A549 (cell line): ENCODE measurements at regions not wholly inside any gene's neighbourhood (a gene's known extent, or its start where the extent isn't known, plus 50 kb on each side); places are given as distances from the start of the nearest gene placed in this dataset.
A peak's percentile ranks its signal among the peaks of the same experiment; 100 is the strongest.

Source experiments
- ATAC-seq, 2 experiments: fragments of 200-7000 bp in 1 of 2; fragments of >200 bp in 1 of 2; cut with Nextera tagmentation in 1 of 2; cut with Tn5 transposase in 1 of 2; 3 replicates each; pipeline versions ENCODE4 v1.8.0 to v1.9.1; 2018 to 2020; ENCODE audit warnings: mild to moderate bottlenecking in 1 of 2, moderate library complexity in 1 of 2
- CTCF ChIA-PET: fragments of 300-600 bp; sonication (Branson Sonifier 250); formaldehyde crosslinking; extraction: SDS; loops from one replicate; lab custom pipeline; 2021; ENCODE audit warnings: antibody characterized with exemption, inconsistent platforms; lab: Yijun Ruan, JAX
- POLR2A ChIA-PET: fragments of 350-600 bp; formaldehyde crosslinking; extraction: SDS; loops from one replicate; lab custom pipeline; 2021; ENCODE audit warnings: antibody characterized with exemption, inconsistent platforms; lab: Yijun Ruan, JAX
- DNase-seq, 2 experiments: peaks; one replicate each; pipeline versions ENCODE4 v3.0.0 to v3.0.0-alpha.2; 2011 to 2016; ENCODE audit warnings: low read depth in 1 of 2, low spot score in 1 of 2
- FAIRE-seq: peaks from 2 replicates; lab custom pipeline; 2011; peaks lifted over from hg19 to GRCh38; lab: Jason Lieb, UNC
- H3K27ac ChIP-seq, 2 experiments: fragments of >200 bp; sonication (Bioruptor Twin); formaldehyde crosslinking; 3 replicates each; pipeline ENCODE4 v1.5.1; 2016 to 2017
- H3K4me1 ChIP-seq: fragments of >200 bp; sonication (Bioruptor Twin); formaldehyde crosslinking; 3 replicates; pipeline ENCODE4 v1.6.1; 2016
- H3K4me2 ChIP-seq: fragments of >200 bp; sonication (Bioruptor Twin); formaldehyde crosslinking; 3 replicates; pipeline ENCODE4 v1.6.1; 2016
- H3K4me3 ChIP-seq: fragments of >200 bp; sonication (Bioruptor Twin); formaldehyde crosslinking; 3 replicates; pipeline ENCODE4 v1.5.1; 2016
- H3K9me3 ChIP-seq: fragments of >200 bp; sonication (Bioruptor Twin); formaldehyde crosslinking; 3 replicates; pipeline ENCODE4 v1.6.1; 2016
- CHD2 ChIP-seq: fragments of 150-350 bp; IDR thresholded peaks from 2 replicates; pipeline ENCODE4 v1.6.1; 2014; ENCODE audit warnings: low read length; ENCODE audit not compliant: partially characterized antibody
- EHF ChIP-seq: fragments of 250-450 bp; sonication (Bioruptor Pico); IDR thresholded peaks from 2 replicates; pipeline ENCODE4 v1.5.0; 2020; ENCODE audit warnings: mild to moderate bottlenecking
- ELK1 ChIP-seq: fragments of 150-350 bp; IDR thresholded peaks from 2 replicates; pipeline ENCODE4 v1.6.1; 2014; ENCODE audit warnings: low read depth, mild to moderate bottlenecking, low read length
- FOSB ChIP-seq: fragments of 250-450 bp; sonication (Bioruptor Pico); IDR thresholded peaks from 2 replicates; pipeline ENCODE4 v1.5.0; 2020; ENCODE audit warnings: mild to moderate bottlenecking, moderate library complexity
- FOSL2 ChIP-seq, 2 experiments: fragments of 450-650 bp in 1 of 2; fragments of >200 bp in 1 of 2; sonication (Bioruptor Twin) in 1 of 2; formaldehyde crosslinking; IDR thresholded peaks; 2 replicates each; pipeline versions ENCODE4 v1.5.0 to v1.6.1; 2016 to 2020; ENCODE audit warnings: mild to moderate bottlenecking in 1 of 2, moderate library complexity in 1 of 2
- HEYL ChIP-seq: fragments of 250-450 bp; sonication (Bioruptor Pico); IDR thresholded peaks from 2 replicates; pipeline ENCODE4 v1.8.0; 2021; ENCODE audit warnings: mild to moderate bottlenecking, moderate library complexity
- HOXB13 ChIP-seq: fragments of 250-450 bp; sonication (Bioruptor Pico); IDR thresholded peaks from 2 replicates; pipeline ENCODE4 v1.5.0; 2020; ENCODE audit warnings: low read depth, mild to moderate bottlenecking, moderate library complexity
- KDM1A ChIP-seq: fragments of 200-600 bp; sonication (generic); IDR thresholded peaks from 2 replicates; pipeline ENCODE4 v1.6.1; 2016; ENCODE audit warnings: low read depth, mild to moderate bottlenecking
- MAFK ChIP-seq: fragments of 450-650 bp; IDR thresholded peaks from 2 replicates; pipeline ENCODE4 v1.6.1; 2014; ENCODE audit not compliant: partially characterized antibody
- MYC ChIP-seq: IDR thresholded peaks from 2 replicates; pipeline ENCODE4 v1.6.1; 2012; ENCODE audit warnings: mild to moderate bottlenecking, inconsistent platforms, low read length, improper control_type of control experiment, borderline replicate concordance
- NPAS2 ChIP-seq: fragments of 250-450 bp; sonication (Bioruptor Pico); IDR thresholded peaks from 2 replicates; pipeline ENCODE4 v1.8.0; 2022; ENCODE audit warnings: mild to moderate bottlenecking, moderate library complexity, borderline replicate concordance
- NR3C1 ChIP-seq: fragments of >200 bp; sonication (Bioruptor Twin); formaldehyde crosslinking; IDR thresholded peaks from 3 replicates; pipeline ENCODE4 v1.6.1; 2017
- RFX5 ChIP-seq: fragments of 450-650 bp; IDR thresholded peaks from 2 replicates; pipeline ENCODE4 v1.7.1; 2014; ENCODE audit warnings: antibody characterized with exemption, mild to moderate bottlenecking, moderate library complexity
- SREBF2 ChIP-seq: fragments of 450-650 bp; IDR thresholded peaks from 2 replicates; pipeline ENCODE4 v1.6.1; 2014; ENCODE audit warnings: mild to moderate bottlenecking, moderate library complexity
- TFCP2L1 ChIP-seq: fragments of 250-450 bp; sonication (Bioruptor Pico); IDR thresholded peaks from 2 replicates; pipeline ENCODE4 v1.5.0; 2021; ENCODE audit warnings: mild to moderate bottlenecking
- TP53 ChIP-seq: fragments of 250-450 bp; sonication (Bioruptor Pico); IDR thresholded peaks from 2 replicates; pipeline ENCODE4 v1.5.0; 2021; ENCODE audit warnings: mild to moderate bottlenecking, moderate library complexity
- ZNF302 ChIP-seq: fragments of 250-450 bp; sonication (Bioruptor Pico); IDR thresholded peaks from 2 replicates; pipeline ENCODE4 v1.9.0; 2021; ENCODE audit warnings: inconsistent platforms, mild to moderate bottlenecking, moderate library complexity
- ZSCAN20 ChIP-seq: fragments of 250-450 bp; sonication (Bioruptor Pico); IDR thresholded peaks from 2 replicates; pipeline ENCODE4 v1.8.0; 2022; ENCODE audit warnings: mild to moderate bottlenecking, moderate library complexity
- WGBS: methylation state at CpG from one replicate; pipeline ENCODE4 v1.1.6; 2017; ENCODE audit errors: missing lambda C conversion rate; 5-methylcytosine and 5-hydroxymethylcytosine counted together
- TF ChIP-seq, protein P1 (sequence below): IDR thresholded peaks from 2 replicates; pipeline ENCODE4 v1.6.1; 2012

DNA sequence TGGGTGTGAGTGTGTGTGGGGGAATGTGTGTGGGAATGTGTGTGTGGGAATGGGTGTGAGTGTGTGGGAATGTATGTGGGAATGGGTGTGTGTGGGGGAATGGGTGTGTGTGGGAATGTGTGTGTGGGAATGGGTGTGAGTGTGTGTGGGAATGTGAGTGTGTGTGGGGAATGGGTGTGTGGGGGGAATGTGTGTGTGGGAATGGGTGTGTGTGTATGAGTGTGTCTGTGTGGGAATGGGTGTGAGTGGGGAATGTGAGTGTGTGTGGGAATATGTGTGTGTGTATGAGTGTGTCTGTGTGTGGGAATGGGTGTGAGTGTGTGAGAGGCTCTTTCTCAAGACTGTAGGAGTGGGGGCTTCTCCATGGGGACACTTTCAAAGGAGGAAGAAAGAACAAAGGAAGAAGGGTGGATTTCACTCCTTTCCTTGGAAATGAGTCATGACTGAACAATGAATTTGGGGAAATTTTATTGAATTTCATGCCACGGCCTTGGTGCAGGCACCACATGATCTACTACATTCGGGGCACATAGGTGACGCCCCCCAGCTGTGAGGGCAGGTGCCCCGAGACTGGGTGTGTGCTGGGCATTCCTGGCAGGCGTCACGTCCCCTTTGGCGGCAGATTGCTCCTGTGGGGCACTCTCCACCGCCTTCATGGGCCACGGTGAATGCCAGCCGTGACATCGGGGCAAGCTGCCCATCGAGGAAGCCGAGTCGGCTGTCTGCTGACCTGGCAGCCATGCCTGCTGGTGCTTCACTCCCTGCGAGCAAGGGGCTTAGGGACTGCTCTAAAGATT, 88.8 kb upstream of the INSIG1 start:
- H3K4me2 ChIP-seq, result peak overlapping the region; percentile 53
- H3K9me3 ChIP-seq, result no peaks in the 10 kb centered on the region
- H3K4me3 ChIP-seq, result no peak overlapping the region
- no peak for FAIRE-seq
- ATAC-seq, result peak; percentile 3 to 14; a peak in 3 of 6 replicates
- DNase-seq, result peak; percentile 37 to 63
- ChIA-PET POLR2A (interaction anchor here (1.3 kb wide), 1 partner anchor 21 kb away, joined by 3 read pairs; no protein-coding TSS in a partner anchor), CTCF (interaction anchor here (0.8 to 2.0 kb wide), 4 partner anchors 9 to 136 kb away, joined by 3 to 8 read pairs (median 4); no protein-coding TSS in a partner anchor)
- 46% methylated on average over 13 of the region's 15 CpGs for WGBS
- TF ChIP-seq MYC, result no peak
- TF ChIP-seq FOSB (CRISPR knock-in tag), result no peak
- no peak for TF ChIP-seq TFCP2L1 (CRISPR knock-in tag)
- TF ChIP-seq HOXB13 (CRISPR knock-in tag), result no peak
- TF ChIP-seq FOSL2 (IDR thresholded peaks at IDR 0.05), result no peak
- TF ChIP-seq FOSL2 (CRISPR knock-in tag; IDR thresholded peaks at IDR 0.05), result peak; percentile 71
- TF ChIP-seq, protein P1, sequence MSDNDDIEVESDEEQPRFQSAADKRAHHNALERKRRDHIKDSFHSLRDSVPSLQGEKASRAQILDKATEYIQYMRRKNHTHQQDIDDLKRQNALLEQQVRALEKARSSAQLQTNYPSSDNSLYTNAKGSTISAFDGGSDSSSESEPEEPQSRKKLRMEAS, result peak; percentile 30
- H3K4me1 ChIP-seq, result peaks cover 28% of the 10 kb centered on the region
- peak overlapping the region; percentile 44 to 81; a peak in 4 of 6 replicates for H3K27ac ChIP-seq

DNA sequence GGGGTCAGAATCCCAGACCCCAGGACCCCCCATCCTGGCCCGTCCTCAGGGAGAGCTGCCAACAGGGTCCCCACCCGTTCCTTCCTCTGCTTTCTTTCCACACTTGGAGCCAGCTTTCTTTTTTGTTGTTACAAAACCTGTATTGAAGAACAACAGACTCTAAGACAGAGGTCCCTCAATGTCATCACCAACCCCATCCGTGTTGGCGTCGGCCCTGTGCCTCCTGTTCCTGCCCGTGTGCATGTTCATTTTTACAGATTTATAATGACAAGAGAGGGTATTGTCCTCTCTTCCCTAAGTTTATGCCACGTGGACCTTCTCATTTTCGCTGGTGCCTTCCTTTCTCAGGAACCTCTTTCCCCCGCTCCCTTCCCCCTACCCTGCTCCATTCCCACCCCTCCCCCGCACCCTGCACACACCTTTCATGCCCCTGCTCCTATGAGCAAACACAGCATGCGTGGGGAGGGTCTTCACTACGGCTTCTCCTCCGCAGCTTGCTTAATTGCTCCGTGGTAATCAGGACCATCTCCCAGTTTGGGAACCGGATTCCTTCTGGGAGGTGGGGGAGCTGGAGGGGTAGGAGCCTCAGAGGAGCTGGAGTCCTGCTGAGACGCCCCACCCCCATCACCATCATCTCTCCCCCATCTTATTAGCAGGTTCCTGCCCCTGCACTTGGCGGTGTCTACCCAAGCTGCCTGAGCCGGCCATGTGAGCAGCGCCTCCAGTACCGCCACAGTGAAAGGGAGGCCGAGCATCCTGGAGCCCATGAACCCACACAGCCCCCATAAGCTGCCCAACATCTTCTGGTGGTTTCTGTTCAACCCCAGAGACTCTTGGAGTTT, 88.0 kb upstream of the INSIG1 start:
- TF ChIP-seq KDM1A (no peak), EHF (CRISPR knock-in tag) (no peak), SREBF2 (no peak), MAFK (no peak), HEYL (no peak), ZNF302 (no peak)
- TF ChIP-seq, protein P1, result peak; percentile 14
- TF ChIP-seq, all 56 proteins: peak for 1
- ATAC-seq (no peak), FAIRE-seq (no peak), DNase-seq (no peak)
- H3K27ac ChIP-seq, result peak overlapping the region; percentile 44 to 81; a peak in 4 of 6 replicates
- POLR2A ChIA-PET, result interaction anchor here (0.5 to 1.3 kb wide), 2 partner anchors 20 to 183 kb away, joined by 3 read pairs; no protein-coding TSS in a partner anchor
- peaks cover 29% of the 10 kb centered on the region for H3K4me1 ChIP-seq
- peak overlapping the region; percentile 53 for H3K4me2 ChIP-seq
- CTCF ChIA-PET, result interaction anchor here (0.8 to 2.0 kb wide), 5 partner anchors 10 to 135 kb away, joined by 3 to 8 read pairs (median 4); no protein-coding TSS in a partner anchor
- 90% methylated on average over 20 of the region's 21 CpGs for WGBS
- no peak overlapping the region for H3K4me3 ChIP-seq
- no peaks in the 10 kb centered on the region for H3K9me3 ChIP-seq

DNA sequence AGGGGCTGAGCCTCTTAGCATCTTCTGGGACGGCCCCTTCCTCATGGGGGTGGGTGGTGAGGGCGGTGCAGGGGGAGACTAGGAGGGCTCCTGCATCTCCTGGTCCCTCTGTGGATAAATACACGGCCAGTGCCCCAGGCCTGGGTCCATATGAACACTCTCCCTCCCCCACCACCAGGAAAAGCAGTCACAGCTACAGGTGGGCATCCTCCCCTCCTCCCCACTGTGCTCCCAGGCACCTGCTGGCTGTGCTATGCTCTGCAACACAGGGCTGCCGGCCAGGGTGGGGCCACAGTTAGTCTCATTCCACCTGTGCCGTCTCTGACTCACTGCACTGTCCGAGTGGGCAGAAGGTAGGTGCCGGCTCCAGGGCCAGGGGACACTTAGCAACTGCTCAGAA, 87.3 kb upstream of the INSIG1 start:
- Histone ChIP-seq H3K4me1 (peaks cover 26% of the 10 kb centered on the region), H3K9me3 (no peaks in the 10 kb centered on the region), H3K27ac (peak overlapping the region in 1 of 2 experiments; percentile 81; a peak in 2 of 6 replicates), H3K4me3 (no peak overlapping the region), H3K4me2 (no peak overlapping the region)
- CTCF ChIA-PET, result interaction anchor here (1.1 to 2.0 kb wide), 3 partner anchors 79 to 135 kb away, joined by 3 to 8 read pairs (median 4); no protein-coding TSS in a partner anchor
- WGBS, result 66% methylated on average over 6 of the region's 7 CpGs
- ATAC-seq (0 out of 6 replicates have a peak, but pooled peaks of 1 of the 2 experiments have one; percentile 20), FAIRE-seq (no peak), DNase-seq (no peak)
- no peak for TF ChIP-seq NPAS2 (CRISPR knock-in tag)
- TF ChIP-seq CHD2, result no peak
- TF ChIP-seq ELK1, result no peak
- TF ChIP-seq ZSCAN20 (CRISPR knock-in tag), result no peak
- TF ChIP-seq TP53 (CRISPR knock-in tag), result no peak
- no peak for TF ChIP-seq RFX5
- TF ChIP-seq NR3C1, result no peak
- POLR2A ChIA-PET, result interaction anchor here (0.5 to 1.3 kb wide), 2 partner anchors 20 to 184 kb away, joined by 3 read pairs; no protein-coding TSS in a partner anchor
